SK-N-SH (cell line): ENCODE measurements at regions not wholly inside any gene's neighbourhood (a gene's known extent, or its start where the extent isn't known, plus 50 kb on each side); places are given as distances from the start of the nearest gene placed in this dataset.

ENCODE experiments used
- CTCF ChIA-PET: fragments of 300-600, 350-600 bp; formaldehyde crosslinking; extraction: SDS; loops from one replicate; lab custom pipeline; 2021; lab: Yijun Ruan, JAX
- POLR2A ChIA-PET: fragments of 350-600 bp; sonication (Branson Sonifier 250); formaldehyde crosslinking; extraction: SDS; loops from one replicate; lab custom pipeline; 2020; ENCODE audit warnings: antibody characterized with exemption, inconsistent platforms; lab: Yijun Ruan, JAX
- DNase-seq: peaks from one replicate; pipeline ENCODE4 v3.0.0; 2012
- H2AFZ ChIP-seq: fragments of 200-600 bp; sonication (generic); 2 replicates; pipeline ENCODE4 v1.8.1; 2016; ENCODE audit warnings: antibody characterized with exemption, mild to moderate bottlenecking, low read depth
- H3F3A ChIP-seq: fragments of 200-600 bp; sonication (generic); replicated peaks from 2 replicates; pipeline ENCODE3; 2016; ENCODE audit warnings: antibody characterized with exemption, mild to moderate bottlenecking; ENCODE audit not compliant: insufficient read depth
- H3K27ac ChIP-seq, 2 experiments: fragments of 200-500 bp in 1 of 2; fragments of 200-600 bp in 1 of 2; sonication (Bioruptor generic) in 1 of 2; sonication (generic), shearing (Covaris generic) in 1 of 2; 2 replicates each; pipeline versions ENCODE4 v1.5.1 to v1.6.1; 2014 to 2016; ENCODE audit warnings: low read depth in 2 of 2, inconsistent platforms in 1 of 2, low read length in 1 of 2, mild to moderate bottlenecking in 1 of 2, mixed read lengths in 1 of 2
- H3K27me3 ChIP-seq: fragments of 200-600 bp; sonication (generic), shearing (Covaris generic); 2 replicates; pipeline ENCODE4 v1.6.1; 2016; ENCODE audit warnings: mixed run types; ENCODE audit not compliant: insufficient read depth
- H3K36me3 ChIP-seq, 2 experiments: fragments of 200-500 bp in 1 of 2; fragments of 200-600 bp in 1 of 2; sonication (Bioruptor generic) in 1 of 2; sonication (generic) in 1 of 2; replicated peaks in 1 of 2; 2 replicates each; pipeline versions ENCODE3 to v1.5.1; 2014 to 2016; ENCODE audit warnings: low read length in 1 of 2, mild to moderate bottlenecking in 1 of 2; ENCODE audit not compliant: insufficient read depth in 2 of 2, control insufficient read depth in 1 of 2
- H3K4me1 ChIP-seq, 2 experiments: fragments of 200-500 bp in 1 of 2; fragments of 200-600 bp in 1 of 2; sonication (Bioruptor generic) in 1 of 2; sonication (generic), shearing (Covaris generic) in 1 of 2; 2 replicates each; pipeline versions ENCODE4 v1.5.1 to v1.6.1; 2014 to 2016; ENCODE audit warnings: low read depth in 1 of 2, low read length in 1 of 2, mixed run types in 1 of 2; ENCODE audit not compliant: insufficient read depth in 2 of 2, control insufficient read depth in 1 of 2
- H3K4me2 ChIP-seq: fragments of 200-600 bp; sonication (generic), shearing (Covaris generic); 2 replicates; pipeline ENCODE4 v1.6.1; 2017; ENCODE audit warnings: mixed run types
- H3K4me3 ChIP-seq, 2 experiments: fragments of 200-500 bp in 1 of 2; fragments of 200-600 bp in 1 of 2; sonication (Bioruptor generic) in 1 of 2; sonication (generic), shearing (Covaris generic) in 1 of 2; 2 replicates each; pipeline versions ENCODE4 v1.5.1 to v1.8.1; 2014 to 2016; ENCODE audit warnings: low read depth in 2 of 2, inconsistent platforms in 1 of 2, low read length in 1 of 2, mild to moderate bottlenecking in 1 of 2, mixed read lengths in 1 of 2, moderate library complexity in 1 of 2
- H3K79me2 ChIP-seq: fragments of 200-600 bp; sonication (generic); 2 replicates; pipeline ENCODE4 v1.8.1; 2017; ENCODE audit warnings: mild to moderate bottlenecking; ENCODE audit not compliant: insufficient read depth
- H3K9ac ChIP-seq: fragments of 200-600 bp; sonication (generic); 2 replicates; pipeline ENCODE4 v1.6.1; 2017; ENCODE audit warnings: mixed run types
- H3K9me2 ChIP-seq: fragments of 200-600 bp; sonication (generic); 2 replicates; pipeline ENCODE4 v1.6.1; 2017; ENCODE audit warnings: mixed run types
- H3K9me3 ChIP-seq: fragments of 200-600 bp; sonication (generic); 2 replicates; pipeline ENCODE4 v1.6.1; 2017; ENCODE audit warnings: mixed run types, mild to moderate bottlenecking, moderate library complexity
- H4K20me1 ChIP-seq: fragments of 200-600 bp; sonication (generic); 2 replicates; pipeline ENCODE4 v1.6.1; 2017; ENCODE audit warnings: mild to moderate bottlenecking, mixed run types; ENCODE audit not compliant: insufficient read depth
- CHD2 ChIP-seq: fragments of 150-350 bp; IDR thresholded peaks from 2 replicates; pipeline ENCODE4 v1.6.1; 2018; ENCODE audit warnings: low read length; ENCODE audit not compliant: partially characterized antibody
- ELF1 ChIP-seq: IDR thresholded peaks from 2 replicates; pipeline ENCODE4 v1.4.0; 2012
- EP300 ChIP-seq, 2 experiments: IDR thresholded peaks; 2 replicates each; pipeline versions ENCODE4 v1.4.0 to v1.6.1; 2012; ENCODE audit warnings: borderline replicate concordance in 1 of 2, low read depth in 1 of 2, low read length in 1 of 2
- EZH2phosphoT487 ChIP-seq: fragments of 200-600 bp; sonication (generic); IDR thresholded peaks from 2 replicates; pipeline ENCODE4 v1.6.1; 2017; ENCODE audit warnings: low read depth, mixed run types, mild to moderate bottlenecking, antibody characterized with exemption, moderate library complexity, borderline replicate concordance
- FOXJ3 ChIP-seq: sonication (generic); formaldehyde crosslinking; IDR thresholded peaks from 2 replicates; pipeline ENCODE4 v1.5.1; 2020; ENCODE audit warnings: mild to moderate bottlenecking, missing genetic modification reagents
- IRF3 ChIP-seq: fragments of 150-350 bp; IDR thresholded peaks from 2 replicates; pipeline ENCODE4 v1.6.1; 2016; ENCODE audit warnings: mild to moderate bottlenecking, low read depth, low read length
- MAX ChIP-seq: IDR thresholded peaks from 2 replicates; pipeline ENCODE4 v1.4.0; 2012; ENCODE audit warnings: low read depth
- MEF2A ChIP-seq: IDR thresholded peaks from 2 replicates; pipeline ENCODE4 v1.4.0; 2012; ENCODE audit warnings: low read depth, borderline replicate concordance
- MXI1 ChIP-seq: IDR thresholded peaks from 2 replicates; pipeline ENCODE4 v1.6.1; 2012; ENCODE audit warnings: mild to moderate bottlenecking, low read depth, low read length, improper control_type of control experiment
- NRF1 ChIP-seq: IDR thresholded peaks from 2 replicates; pipeline ENCODE4 v1.6.1; 2012; ENCODE audit warnings: low read depth, mild to moderate bottlenecking, low read length
- RAD21 ChIP-seq: IDR thresholded peaks from 2 replicates; pipeline ENCODE4 v1.6.1; 2012; ENCODE audit warnings: mild to moderate bottlenecking, low read length
- REST ChIP-seq: IDR thresholded peaks from 2 replicates; pipeline ENCODE4 v1.6.1; 2012; ENCODE audit warnings: mild to moderate bottlenecking, low read depth, low read length, moderate library complexity
- TEAD4 ChIP-seq: IDR thresholded peaks from 2 replicates; pipeline ENCODE4 v1.4.0; 2012; ENCODE audit warnings: mild to moderate bottlenecking, borderline replicate concordance; ENCODE audit not compliant: insufficient read depth
- USF1 ChIP-seq: IDR thresholded peaks from 2 replicates; pipeline ENCODE4 v1.4.0; 2012; ENCODE audit warnings: low read depth, borderline replicate concordance
- USF2 ChIP-seq: fragments of 150-350 bp; IDR thresholded peaks from 2 replicates; pipeline ENCODE4 v1.6.1; 2017; ENCODE audit warnings: antibody characterized with exemption, low read length, low read depth, borderline replicate concordance
- WGBS: methylation state at CpG from one replicate; pipeline ENCODE4 v1.1.6; 2017; ENCODE audit warnings: low lambda C conversion rate; 5-methylcytosine and 5-hydroxymethylcytosine counted together

- TF ChIP-seq REST (no peak), MEF2A (no peak), MXI1 (no peak), USF2 (no peak), TEAD4 (no peak)
Observed at GRCh38 chr5:89071101-89071940, 188.3 kb upstream of the MEF2C start (continued).

- Histone ChIP-seq H3K9ac (no peak overlapping the region), H3K79me2 (no peaks in the 10 kb centered on the region), H3K4me2 (no peak overlapping the region), H3K9me3 (no peaks in the 10 kb centered on the region), H3K27ac (no peak overlapping the region), H3K36me3 (no peaks in the 10 kb centered on the region), H3F3A (no peaks in the 10 kb centered on the region), H4K20me1 (no peaks in the 10 kb centered on the region), H3K4me1 (no peaks in the 10 kb centered on the region), H3K9me2 (no peaks in the 10 kb centered on the region), H2AFZ (no peak overlapping the region), H3K27me3 (no peaks in the 10 kb centered on the region), H3K4me3 (no peak overlapping the region)
- no peak for DNase-seq
- CTCF ChIA-PET: no interaction called here
- 54% methylated on average over 2 of the region's 2 CpGs for WGBS
- TF ChIP-seq EP300 (IDR thresholded peaks at IDR 0.05; ENCODE audit: borderline replicate concordance in 1 of 2, low read depth in 1 of 2, low read length in 1 of 2): no peak
- TF ChIP-seq MEF2A: no peak
- TF ChIP-seq CHD2: no peak
- POLR2A ChIA-PET: no interaction called here
Observed at GRCh38 chr5:89069591-89069990, 186.6 kb upstream of the MEF2C start.

GRCh38 chr5:89067362-89067761 is 184.4 kb upstream of the MEF2C start:
- CTCF ChIA-PET: no interaction called here
- 64% methylated on average over 3 of the region's 3 CpGs for WGBS

More at GRCh38 chr5:89067362-89067761, 184.4 kb upstream of the MEF2C start:
- DNase-seq: no peak
- Histone ChIP-seq H3K27ac (no peak overlapping the region), H2AFZ (no peak overlapping the region), H3K79me2 (no peaks in the 10 kb centered on the region), H4K20me1 (no peaks in the 10 kb centered on the region), H3K9me3 (no peaks in the 10 kb centered on the region), H3K36me3 (no peaks in the 10 kb centered on the region), H3K4me2 (no peak overlapping the region), H3K27me3 (no peaks in the 10 kb centered on the region), H3K9ac (no peak overlapping the region), H3K9me2 (no peaks in the 10 kb centered on the region), H3K4me3 (no peak overlapping the region), H3K4me1 (no peaks in the 10 kb centered on the region), H3F3A (peaks cover 2% of the 10 kb centered on the region)
- POLR2A ChIA-PET: no interaction called here
- TF ChIP-seq ELF1 (no peak), CHD2 (no peak), USF1 (no peak), MAX (no peak), FOXJ3 (CRISPR knock-in tag) (no peak), EZH2phosphoT487 (no peak), IRF3 (no peak), NRF1 (no peak), RAD21 (no peak)
